ENCODE measurements at regions not wholly inside any gene's neighbourhood (a gene's known extent, or its start where the extent isn't known, plus 50 kb on each side); places are given as distances from the start of the nearest gene placed in this dataset.

GRCh38 chr6:113331021-113331420 is 526.1 kb upstream of the MARCKS start:
- Mint-ChIP-seq H3K27ac (no peak overlapping the region), H3K9me3 (no peaks in the 10 kb centered on the region), H3K4me3 (no peak overlapping the region), H3K36me3 (ENCODE audit: low read depth) (no peaks in the 10 kb centered on the region), H3K4me1 (no peaks in the 10 kb centered on the region; the same call in 2 of the 3 replicates), H3K27me3 (ENCODE audit: insufficient read depth, low read depth, poor library complexity) (peaks cover 3% of the 10 kb centered on the region)
- no peaks in the 10 kb centered on the region for H3K9me2 ChIP-seq (ENCODE audit: insufficient read depth)
- H2AFZ ChIP-seq, result no peak overlapping the region
- H3K79me2 ChIP-seq (replicated peaks; ENCODE audit: insufficient read depth), result no peaks in the 10 kb centered on the region
- no peak for ATAC-seq
- DNase-seq (ENCODE audit: low spot score), result no peak
- no peaks in the 10 kb centered on the region for H3K27me3 ChIP-seq (ENCODE audit: insufficient read depth)
- no peak overlapping the region for H3K4me2 ChIP-seq
- H3K4me1 ChIP-seq (ENCODE audit: insufficient read depth), result no peaks in the 10 kb centered on the region
- TF ChIP-seq JUNB (IDR thresholded peaks at IDR 0.05; ENCODE audit: unreplicated experiment) (no peak), REST (IDR thresholded peaks at IDR 0.05; ENCODE audit: unreplicated experiment) (no peak), ETS1 (IDR thresholded peaks at IDR 0.05) (no peak), CREB1 (CRISPR knock-in tag; IDR thresholded peaks at IDR 0.05; ENCODE audit: low read depth) (no peak), CTCF (conservative IDR thresholded peaks at IDR 0.05; ENCODE audit: low read depth in 2 of 2) (no peak), POLR2AphosphoS5 (IDR thresholded peaks at IDR 0.05; ENCODE audit: low read depth) (no peak), EZH2phosphoT487 (IDR thresholded peaks at IDR 0.05; ENCODE audit: unreplicated experiment) (no peak), NANOG (IDR thresholded peaks at IDR 0.05; ENCODE audit: borderline replicate concordance) (no peak), ZNF114 (CRISPR knock-in tag; IDR thresholded peaks at IDR 0.05) (no peak), STAT1 (IDR thresholded peaks at IDR 0.05; ENCODE audit: unreplicated experiment) (no peak), EZH2 (IDR thresholded peaks at IDR 0.05; ENCODE audit: low read depth, unreplicated experiment) (no peak), ZNF462 (CRISPR knock-in tag; IDR thresholded peaks at IDR 0.05) (no peak), ZNF331 (CRISPR knock-in tag; IDR thresholded peaks at IDR 0.05; ENCODE audit: low read depth) (no peak)
- no peak overlapping the region for H3K4me3 ChIP-seq
- H3K36me3 ChIP-seq (ENCODE audit: insufficient read depth), result no peaks in the 10 kb centered on the region
- H3K27ac ChIP-seq (ENCODE audit: low read depth), result no peak overlapping the region
- H3F3A ChIP-seq (replicated peaks; ENCODE audit: low read depth), result no peaks in the 10 kb centered on the region
- H4K20me1 ChIP-seq (replicated peaks; ENCODE audit: insufficient read depth), result no peaks in the 10 kb centered on the region
